Inflammatory macrophage treated with lipopolysaccharide for 1 hour (primary cell): ENCODE measurements at regions not wholly inside any gene's neighbourhood (a gene's known extent, or its start where the extent isn't known, plus 50 kb on each side); places are given as distances from the start of the nearest gene placed in this dataset.
"Not testable (repeated sequence)": the region's sequence is repeated elsewhere in the genome, so short reads cannot be mapped to it uniquely, and the experiment has no call there.

Source experiments
- DNase-seq, 2 donors: peaks; one replicate each; pipeline ENCODE4 v3.0.0-alpha.2; 2020 to 2022

DNA sequence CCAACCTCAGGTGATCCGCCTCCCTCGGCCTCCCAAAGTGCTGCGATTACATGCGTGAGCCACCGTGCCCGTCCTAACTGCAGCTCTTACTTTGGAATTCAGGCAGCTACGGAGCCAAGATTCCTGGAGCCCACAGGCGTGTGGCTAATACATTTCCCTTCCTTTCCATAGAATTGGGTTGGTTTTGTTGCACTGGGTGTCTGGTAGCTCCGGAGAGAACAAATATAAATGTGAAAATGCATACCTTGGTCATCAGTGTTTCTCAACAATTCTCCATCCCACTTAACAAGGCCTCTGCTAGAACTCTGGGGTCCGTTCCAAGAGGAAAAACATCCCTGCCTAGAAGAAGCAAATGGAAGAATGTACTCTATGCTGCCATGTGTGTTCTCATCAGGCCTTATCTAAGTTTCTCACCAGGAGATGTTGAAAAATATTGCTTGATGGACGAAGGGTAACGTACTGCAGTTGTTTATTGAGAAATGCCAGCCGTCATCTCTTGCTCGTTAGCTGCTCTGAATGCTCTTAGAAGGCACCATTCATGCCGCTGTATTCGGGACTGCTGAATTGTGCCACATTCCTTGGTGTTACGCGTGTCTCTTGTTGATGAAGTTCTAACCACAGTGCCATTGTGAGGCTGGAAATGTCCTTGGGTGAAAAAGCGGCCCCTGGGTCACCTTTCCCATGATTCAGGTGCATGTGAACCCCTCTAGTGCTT, 50.5 kb upstream of the CD99 start:
- DNase-seq = no peak

DNA sequence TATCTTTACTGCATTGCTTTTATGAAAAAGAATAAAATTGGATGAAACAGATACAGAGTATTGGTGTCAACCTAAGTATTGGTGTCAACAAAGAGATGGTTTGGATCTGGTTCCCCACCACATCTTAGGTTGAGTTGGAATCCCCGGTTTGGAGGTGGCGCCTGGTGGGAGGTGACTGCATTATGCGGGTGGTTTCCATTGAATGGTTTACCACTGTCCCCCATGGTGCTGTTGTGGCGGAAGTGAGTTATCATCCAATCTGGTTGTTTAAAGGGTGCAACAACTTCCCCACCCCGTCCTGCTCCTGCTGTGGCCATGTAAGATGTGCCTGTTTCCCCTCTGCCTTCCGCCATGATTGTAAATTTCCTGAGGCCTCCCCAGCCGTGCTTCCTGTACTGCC, 52.8 kb upstream of the CD99 start:
- no peak for DNase-seq

DNA sequence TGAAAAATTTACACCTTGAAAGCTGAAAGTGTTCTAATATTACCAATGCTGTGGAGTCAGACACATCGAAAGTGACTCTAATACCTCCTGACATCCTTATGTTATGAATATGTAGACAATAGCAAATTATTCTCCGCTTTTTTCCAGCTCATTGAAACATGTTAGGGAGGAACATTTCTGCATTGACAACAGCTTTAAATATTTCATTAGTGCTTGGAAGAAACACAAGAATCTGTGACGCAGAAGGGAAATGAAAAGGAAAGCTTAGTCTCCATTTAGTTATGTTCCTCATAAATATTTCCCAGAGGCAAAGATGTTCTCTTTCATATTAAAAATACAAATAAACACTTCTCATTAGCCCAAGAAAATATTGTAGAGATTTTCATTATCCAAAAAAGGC, 55.8 kb upstream of the CD99 start:
- no peak for DNase-seq

DNA sequence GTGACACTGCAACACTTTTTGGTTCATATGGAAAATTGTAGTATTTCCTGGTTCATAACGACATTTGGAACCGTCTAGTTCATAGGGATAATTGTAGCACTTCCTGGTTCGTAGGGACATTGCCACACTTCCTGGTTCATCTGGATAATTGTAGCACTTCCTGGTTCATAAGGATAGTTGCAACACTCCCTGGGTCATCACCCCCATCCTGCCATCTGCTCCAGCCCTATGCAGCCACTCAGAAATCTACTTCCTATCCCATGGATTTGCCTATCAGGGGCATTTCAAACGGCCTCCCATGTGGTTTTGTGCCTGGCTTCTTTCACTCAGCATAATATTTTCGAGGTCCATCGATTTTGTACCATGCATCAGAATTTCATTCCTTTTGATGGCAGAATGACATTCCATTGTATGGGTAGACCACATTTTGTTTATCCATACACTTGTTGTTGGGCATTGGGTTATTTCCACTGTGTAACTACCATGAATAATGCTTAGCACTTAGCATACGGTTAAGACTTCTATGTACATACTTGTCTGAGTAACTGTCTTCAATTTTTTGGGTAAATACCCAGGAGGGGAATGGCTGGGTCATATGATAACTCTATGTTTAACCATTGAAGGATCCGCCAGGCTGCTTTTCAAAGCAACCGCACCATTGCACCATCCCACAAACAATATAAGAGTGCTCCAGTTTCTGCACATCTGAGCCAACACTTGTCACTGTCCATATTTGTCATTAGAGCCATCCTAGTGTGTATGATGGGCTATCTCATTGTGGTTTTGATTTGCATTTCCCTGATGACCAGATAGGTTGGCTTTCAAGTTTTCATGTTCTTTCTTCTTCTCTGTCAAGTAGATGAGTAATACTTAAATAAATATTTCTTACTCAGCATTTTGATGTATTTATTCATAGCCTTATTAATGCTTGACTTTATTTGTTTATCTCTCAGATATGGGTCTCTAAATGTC, 58.3 kb upstream of the CD99 start:
- DNase-seq = no peak

DNA sequence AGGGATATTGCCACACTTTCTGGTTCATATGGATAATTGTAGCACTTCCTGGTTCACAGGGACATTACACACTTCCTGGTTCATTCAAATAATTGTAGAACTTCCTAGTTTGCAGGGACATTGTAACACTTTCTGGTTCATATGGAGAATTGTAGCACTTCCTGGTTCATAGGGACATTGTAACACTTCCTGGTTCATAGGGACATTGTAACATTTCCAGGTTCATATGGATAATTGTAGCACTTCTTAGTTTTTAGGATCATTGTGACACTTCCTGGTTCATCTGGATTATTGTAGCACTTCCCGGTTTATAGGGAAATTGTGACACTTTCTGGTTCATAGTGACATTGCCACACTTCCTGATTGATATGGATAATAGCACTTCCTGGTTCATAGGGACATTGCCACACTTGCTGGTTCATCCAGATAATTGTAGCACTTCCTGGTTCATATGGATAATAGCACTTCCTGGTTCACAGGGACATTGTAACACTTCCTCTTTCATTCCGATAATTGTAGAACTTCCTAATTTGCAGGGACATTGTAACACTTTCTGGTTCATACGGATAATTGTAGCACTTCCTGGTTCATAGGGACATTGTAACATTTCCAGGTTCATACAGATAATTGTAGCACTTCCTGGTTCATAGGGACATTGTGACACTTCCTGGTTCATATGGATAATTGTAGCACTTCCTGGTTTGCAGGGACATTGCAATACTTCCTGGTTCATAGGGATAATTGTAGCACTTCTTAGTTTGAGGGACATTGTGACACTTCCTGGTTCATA, 59.2 kb upstream of the CD99 start:
- DNase-seq = peak in 1 of 2 donors; percentile 51

DNA sequence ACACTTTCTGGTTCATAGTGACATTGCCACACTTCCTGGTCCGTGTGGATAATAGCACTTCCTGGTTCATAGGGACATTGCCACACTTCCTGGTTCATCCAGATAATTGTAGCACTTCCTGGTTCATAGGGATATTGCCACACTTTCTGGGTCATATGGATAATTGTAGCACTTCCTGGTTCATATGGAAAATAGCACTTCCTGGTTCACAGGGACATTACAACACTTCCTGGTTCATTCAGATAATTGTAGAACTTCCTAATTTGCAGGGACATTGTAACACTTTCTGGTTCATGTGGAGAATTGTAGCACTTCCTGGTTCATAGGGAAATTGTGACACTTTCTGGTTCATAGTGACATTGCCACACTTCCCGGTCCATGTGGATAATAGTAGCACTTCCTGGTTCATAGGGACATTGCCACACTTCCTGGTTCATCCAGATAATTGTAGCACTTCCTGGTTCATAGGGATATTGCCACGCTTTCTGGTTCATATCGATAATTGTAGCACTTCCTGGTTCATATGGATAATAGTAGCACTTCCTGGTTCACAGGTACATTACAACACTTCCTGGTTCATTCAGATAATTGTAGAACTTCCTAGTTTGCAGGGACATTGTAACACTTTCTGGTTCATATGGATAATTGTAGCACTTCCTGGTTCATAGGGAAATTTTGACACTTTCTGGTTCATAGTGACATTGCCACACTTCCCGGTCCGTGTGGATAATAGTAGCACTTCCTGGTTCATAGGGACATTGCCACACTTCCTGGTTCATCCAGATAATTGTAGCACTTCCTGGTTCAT, 60.0 kb upstream of the CD99 start:
- DNase-seq = not testable (repeated sequence)

DNA sequence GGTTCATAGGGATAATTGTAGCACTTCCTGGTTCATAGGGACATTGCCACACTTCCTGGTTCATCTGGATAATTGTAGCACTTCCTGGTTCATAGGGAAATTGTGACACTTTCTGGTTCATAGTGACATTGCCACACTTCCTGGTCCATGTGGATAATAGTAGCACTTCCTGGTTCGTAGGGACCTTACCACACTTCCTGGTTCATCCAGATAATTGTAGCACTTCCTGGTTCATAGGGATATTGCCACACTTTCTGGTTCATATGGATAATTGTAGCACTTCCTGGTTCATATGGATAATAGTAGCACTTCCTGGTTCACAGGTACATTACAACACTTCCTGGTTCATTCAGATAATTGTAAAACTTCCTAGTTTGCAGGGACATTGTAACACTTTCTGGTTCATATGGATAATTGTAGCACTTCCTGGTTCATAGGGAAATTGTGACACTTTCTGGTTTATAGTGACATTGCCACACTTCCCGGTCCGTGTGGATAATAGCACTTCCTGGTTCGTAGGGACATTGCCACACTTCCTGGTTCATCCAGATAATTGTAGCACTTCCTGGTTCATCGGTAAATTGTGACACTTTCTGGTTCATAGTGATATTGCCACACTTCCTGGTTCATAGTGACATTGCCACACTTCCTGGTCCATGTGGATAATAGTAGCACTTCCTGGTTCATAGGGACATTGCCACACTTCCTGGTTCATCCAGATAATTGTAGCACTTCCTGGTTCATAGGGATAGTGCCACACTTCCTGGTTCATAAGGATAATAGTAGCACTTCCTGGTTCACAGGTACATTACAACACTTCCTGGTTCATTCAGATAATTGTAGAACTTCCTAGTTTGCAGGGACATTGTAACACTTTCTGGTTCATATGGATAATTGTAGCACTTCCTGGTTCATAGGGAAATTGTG, 60.8 kb upstream of the CD99 start:
- DNase-seq = not testable (repeated sequence)

DNA sequence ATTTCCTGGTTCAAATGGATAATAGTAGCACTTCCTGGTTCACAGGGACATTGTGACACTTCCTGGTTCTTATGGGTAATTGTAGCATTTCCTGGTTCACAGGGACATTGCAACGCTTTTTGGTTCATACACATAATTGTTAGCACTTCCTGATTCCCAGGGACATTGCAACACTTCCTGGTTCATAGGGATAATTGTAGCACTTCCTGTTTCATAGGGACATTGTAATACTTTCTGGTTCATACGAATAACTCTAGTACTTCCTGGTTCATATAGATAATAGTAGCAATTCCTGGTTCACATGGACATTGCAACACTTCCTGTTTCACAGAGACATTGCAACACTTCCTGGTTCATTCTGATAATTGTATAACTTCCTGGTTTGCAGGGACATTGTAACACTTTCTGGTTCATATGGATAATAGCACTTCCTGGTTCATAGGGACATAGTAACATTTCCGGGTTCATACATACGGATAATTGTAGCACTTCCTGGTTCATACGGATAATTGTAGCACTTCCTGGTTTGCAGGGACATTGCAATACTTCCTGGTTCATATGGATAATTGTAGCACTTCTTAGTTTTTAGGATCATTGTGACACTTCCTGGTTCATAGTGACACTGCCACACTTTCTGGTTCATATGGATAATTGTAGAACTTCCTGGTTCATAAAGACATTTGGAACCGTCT, 61.6 kb upstream of the CD99 start:
- DNase-seq = peak; percentile 25 to 26

DNA sequence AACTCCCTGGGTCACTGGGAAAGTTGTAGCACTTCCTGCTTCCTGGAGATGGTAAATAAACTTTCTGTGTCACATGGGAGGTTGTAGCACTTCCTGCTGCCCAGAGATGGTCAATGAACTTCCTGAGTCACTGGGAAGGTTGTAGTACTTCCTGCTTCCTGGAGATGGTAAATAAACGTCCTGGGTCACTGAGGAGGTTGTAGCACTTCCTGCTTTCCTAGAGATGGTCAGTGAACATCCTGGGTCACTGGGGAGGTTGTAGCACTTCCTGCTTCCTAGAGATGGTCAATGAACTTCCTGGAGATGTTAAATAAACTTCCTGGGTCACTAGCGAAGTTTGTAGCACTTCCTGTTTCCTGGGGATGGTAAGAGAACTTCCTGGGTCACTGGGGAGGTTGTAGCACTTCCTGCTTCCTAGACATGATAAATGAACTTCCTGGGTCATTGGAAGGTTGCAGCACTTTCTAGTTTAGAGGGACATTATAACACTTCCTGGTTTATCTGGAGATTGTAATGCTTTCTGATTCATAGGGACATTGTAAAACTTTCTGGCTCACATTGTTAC, 62.3 kb upstream of the CD99 start:
- DNase-seq = no peak

DNA sequence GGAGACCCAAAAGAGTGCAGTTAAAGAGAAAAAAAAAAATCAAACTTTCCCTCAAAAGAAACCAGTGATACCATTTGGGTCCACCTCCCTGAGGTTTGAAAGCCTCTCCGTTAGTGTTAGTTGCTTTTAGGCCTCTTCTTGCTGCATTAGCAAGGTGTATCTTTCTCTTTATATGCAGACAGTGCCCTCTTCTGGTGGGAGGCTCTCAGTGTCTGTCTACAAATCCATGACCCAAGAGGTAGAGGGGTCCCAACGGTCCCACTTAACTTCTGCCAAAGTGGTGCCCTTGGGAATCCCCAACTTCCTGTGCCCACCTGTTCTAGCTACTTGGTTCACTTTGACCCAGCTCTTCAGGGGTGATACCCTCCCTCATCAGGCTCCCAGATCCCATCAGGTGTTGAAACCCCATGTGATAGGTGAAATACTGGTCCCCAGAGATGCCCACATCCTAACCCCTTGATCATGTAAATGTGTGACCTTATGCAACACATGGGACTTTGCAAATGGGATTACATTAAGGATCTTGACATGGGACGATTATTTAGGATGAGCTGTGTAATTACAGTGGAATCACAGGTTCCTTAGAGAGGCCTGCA, 63.7 kb upstream of the CD99 start:
- no peak for DNase-seq

DNA sequence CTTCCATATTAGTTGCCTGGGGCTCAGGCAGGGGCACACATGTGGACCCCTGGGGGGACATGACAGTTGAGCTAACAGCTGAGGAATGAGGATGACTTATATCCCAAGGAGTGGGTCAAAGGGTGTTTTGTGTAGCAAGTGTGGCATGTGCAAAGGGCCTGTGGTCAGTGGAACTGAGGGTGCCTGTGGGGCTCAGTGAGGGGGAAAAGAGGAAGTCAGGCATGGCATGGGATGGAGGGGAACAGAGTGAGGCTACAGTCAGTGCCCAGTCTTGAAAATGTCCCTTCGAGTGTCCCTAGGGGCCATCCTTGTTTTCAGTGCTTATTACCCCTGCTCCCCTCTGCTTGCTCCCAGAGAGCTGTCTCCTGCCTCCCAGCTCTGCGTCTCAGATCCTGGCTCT, 64.3 kb upstream of the CD99 start:
- DNase-seq = no peak

DNA sequence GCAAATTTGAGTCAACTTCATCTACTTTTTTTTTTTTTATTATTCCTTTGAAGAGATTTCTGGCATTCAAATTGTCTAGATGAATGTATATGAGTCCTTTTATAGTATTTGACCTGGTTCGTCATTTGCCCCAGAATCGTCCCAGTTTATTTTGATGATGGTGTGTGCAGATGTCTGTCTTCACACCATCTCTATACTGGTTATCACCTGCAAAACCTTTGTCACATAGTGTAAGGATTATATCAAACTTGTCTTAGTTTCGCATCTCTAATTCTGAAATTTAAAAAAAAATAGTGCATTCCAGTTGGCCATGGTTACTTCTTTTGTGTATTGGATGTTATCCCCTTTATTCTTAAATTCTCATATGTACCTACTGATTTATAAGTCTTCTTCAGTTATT, 70.5 kb upstream of the CD99 start:
- no peak for DNase-seq

DNA sequence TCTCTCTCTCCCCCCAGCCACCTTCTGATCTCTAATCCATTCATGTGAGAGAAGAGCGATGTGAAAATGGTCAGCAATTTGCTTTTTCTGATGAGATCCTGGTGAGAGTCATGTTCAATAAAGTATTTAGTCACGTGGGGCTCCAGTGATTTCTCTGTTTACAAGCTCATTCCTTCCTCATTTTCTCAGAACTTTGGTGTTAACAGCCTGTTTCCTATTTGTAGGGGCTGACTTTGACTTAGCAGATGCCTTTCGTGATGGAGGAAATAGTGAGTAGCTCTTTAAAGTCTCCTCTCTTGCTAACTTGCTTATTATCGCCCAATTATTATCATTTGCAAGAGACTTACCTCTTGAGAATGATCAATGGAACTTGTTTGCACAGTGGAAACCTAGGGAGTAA, 72.6 kb upstream of the CD99 start:
- peak in 1 of 2 donors; percentile 9 for DNase-seq

DNA sequence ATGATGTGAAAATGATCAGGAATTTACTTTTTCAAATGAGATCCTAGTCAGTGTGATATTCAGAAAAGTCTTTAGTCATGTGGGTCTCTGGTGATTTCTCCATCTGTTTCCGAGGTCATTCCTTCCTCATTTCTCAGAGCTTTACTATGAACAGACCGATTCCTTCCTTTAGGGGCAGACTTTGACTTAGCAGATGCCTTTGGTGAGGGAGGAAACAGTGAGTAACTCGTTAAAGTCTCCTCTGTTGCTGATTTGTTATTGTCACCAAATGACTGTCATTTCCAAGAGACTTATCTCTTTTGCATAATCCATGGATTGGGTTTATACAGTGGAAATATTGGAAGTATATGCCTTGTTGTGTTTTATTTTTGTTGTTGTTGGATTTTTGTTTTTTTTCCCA, 76.2 kb upstream of the CD99 start:
- peak; percentile 82 to 84 for DNase-seq

DNA sequence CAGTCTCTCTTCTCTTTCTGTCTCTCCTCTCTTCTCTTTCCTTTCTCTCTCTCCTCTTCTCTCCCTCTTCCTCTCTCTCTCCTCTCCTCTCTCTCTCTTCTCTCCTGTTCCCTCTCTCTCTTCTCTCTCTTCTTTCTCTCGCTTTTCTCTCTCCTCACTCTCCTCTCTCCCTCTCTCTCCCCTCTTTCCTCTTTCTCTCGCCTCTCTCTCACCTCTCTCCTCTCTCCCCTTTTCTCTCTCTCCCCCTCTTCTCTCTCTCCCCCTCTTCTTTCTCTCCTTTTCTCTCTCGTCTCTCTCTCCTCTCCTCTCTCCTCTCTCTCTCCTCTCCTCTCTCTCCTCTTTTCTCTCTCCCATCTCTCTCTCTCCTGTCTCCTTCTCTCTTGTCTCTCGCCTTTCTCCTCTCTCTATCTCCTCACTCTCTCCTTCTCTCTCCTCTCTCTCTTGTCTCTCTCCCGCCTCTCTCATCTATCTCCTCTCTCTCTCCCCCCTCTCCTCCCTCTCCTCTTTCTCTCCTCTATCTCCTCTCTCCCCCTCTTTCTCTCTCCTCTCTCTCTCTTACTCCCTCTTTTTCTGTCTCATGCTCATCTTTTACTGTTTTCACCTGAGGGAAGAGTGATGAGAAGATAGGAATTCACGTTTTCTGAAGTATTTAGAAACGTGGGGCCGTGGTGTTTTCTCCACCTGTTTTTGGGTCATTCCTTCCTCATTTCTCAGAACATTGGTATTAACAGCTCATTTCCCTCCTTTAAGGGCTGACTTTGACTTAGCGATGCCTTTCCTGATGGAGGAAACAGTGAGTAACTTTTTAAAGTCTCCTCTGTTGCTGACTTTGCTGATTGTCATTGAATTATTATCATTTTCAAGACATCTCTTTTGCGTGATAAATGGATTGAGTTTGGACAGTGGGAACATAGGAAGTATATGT, 80.6 kb upstream of the CD99 start:
- DNase-seq = peak in 1 of 2 donors; percentile 22

DNA sequence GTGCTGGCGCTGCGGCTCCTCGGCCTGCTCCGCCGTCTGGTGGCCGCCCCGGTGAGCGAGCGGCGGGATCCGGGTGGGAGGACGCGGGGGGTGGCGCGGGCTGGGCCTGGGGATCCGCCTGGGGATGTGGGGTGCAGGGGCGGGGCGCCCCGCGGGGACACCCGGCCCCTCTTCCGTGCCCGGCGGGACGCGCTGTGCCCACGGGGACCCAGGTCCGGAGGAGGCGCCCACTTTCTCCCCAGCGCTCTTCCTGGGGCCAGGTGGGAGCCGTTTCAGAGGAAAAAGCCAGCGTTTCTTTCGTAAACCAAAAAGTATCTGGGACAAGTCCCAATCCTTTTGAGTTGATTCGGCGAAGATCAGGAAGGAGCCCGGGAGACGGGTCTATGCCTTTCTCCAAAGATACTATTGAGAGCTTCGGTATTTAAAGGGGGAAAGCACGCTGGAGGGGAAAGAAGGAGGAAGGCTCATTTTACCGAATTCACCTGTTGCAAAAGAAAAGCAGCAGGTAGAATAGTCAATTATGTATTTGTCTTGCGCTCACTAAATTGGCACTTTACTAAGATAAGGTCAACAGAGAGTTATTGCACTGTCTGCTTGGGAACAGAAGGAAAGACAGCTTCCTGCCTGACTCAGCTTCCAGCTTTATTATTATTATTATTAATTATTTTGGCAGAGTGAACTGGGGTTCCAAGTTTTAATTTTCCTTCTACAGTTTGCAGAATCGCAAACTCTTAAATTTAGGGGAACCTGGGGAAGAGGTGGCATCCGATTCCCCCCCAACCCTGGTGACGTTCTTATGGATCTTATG, 81.5 kb upstream of the CD99 start:
- peak in 1 of 2 donors; percentile 9 for DNase-seq

DNA sequence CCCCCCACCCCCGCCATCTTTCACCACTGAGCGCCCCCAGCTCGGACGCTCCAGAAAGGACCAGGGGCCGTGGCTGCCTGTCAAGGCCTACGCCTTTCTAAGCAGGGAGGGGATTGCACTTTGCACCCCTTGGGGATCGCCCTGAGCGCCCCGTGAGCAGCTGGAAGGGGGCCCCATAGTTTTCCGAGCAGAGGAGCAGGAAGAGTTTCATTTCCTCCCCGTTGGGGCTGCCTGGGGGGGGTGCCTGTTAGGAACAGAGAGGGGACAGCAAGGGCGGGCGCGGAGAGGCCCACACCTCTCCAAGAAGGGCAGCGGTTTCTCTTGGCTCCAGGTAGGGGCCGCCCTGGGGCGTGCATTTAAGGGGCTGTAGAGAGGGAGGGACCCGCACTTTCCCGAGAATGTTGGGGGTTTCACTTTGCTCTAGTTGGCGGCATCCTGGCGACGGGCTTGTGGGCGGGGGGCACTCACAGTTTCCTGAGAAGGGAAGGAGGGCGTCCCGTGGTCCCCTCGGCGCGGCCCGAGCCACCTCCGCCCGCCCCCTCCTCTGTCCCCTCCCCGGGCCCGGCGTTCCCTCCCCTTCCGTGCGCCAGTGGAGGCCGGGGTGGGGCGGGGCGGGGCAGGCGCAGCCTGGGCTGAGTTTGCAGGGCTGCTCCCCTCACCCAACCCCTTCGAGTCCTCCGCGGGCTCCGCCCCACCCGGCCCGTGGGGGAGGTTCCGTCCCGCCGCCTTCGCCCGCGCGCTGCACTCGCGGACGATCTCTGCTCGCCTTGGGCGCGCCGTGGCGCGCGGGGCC, 82.3 kb upstream of the CD99 start:
- peak; percentile 84 to 88 for DNase-seq
